ENCODE measurements at regions not wholly inside any gene's neighbourhood (a gene's known extent, or its start where the extent isn't known, plus 50 kb on each side); places are given as distances from the start of the nearest gene placed in this dataset.

- Histone ChIP-seq H3K36me3 (replicated peaks in 1 of 2; ENCODE audit: control extremely low read depth in 1 of 2, control insufficient read depth in 1 of 2, extremely low read depth in 1 of 2, insufficient read depth in 2 of 2, low read length in 1 of 2) (no peaks in the 10 kb centered on the region), H3K4me2 (replicated peaks; ENCODE audit: low read depth, low read length, poor library complexity, severe bottlenecking) (no peak overlapping the region), H4K20me1 (ENCODE audit: control insufficient read depth, insufficient read depth, low read length, poor library complexity, severe bottlenecking) (no peaks in the 10 kb centered on the region), H3K27me3 (replicated peaks in 1 of 4; ENCODE audit: control extremely low read depth in 1 of 4, control insufficient read depth in 3 of 4, insufficient read depth in 4 of 4, low read length in 3 of 4) (peaks cover 0 to 3% (median 0%) of the 10 kb centered on the region in 4 experiments), H3K9ac (ENCODE audit: low read length) (no peak overlapping the region), H3K9me3 (ENCODE audit: control extremely low read depth in 1 of 3, control insufficient read depth in 2 of 3, insufficient read depth in 1 of 3, low read length in 2 of 3) (peaks cover 0 to 9% (median 0%) of the 10 kb centered on the region in 3 donors), H3K27ac (ENCODE audit: low read length in 2 of 2) (no peak overlapping the region), H3K4me3 (ENCODE audit: control extremely low read depth in 1 of 5, extremely low read depth in 1 of 5, insufficient read depth in 1 of 5, low read depth in 2 of 5, low read length in 4 of 5) (no peak overlapping the region), H3K4me1 (ENCODE audit: control insufficient read depth in 2 of 2, insufficient read depth in 2 of 2, low read length in 2 of 2) (no peaks in the 10 kb centered on the region), H2AFZ (ENCODE audit: insufficient read depth, low read depth, low read length, poor library complexity, severe bottlenecking) (no peak overlapping the region), H3K79me2 (ENCODE audit: control insufficient read depth, insufficient read depth, low read length) (no peaks in the 10 kb centered on the region)
- no CpG with 5 or more reads among the region's 2 CpGs for WGBS (ENCODE audit: insufficient coverage)
- intact Hi-C loops (cut with micrococcal nuclease): no loop called here
- DNase-seq: no peak
- Mint-ChIP-seq H3K4me3 (no peak overlapping the region), H3K27ac (no peak overlapping the region), H3K9me3 (ENCODE audit: insufficient read depth) (no peaks in the 10 kb centered on the region), H3K27me3 (no peaks in the 10 kb centered on the region), H3K4me1 (no peaks in the 10 kb centered on the region)
- ChIA-PET CTCF (no interaction called here), POLR2A (no interaction called here)
- ATAC-seq (ENCODE audit: low read depth): no peak
- TF ChIP-seq CTCF (IDR thresholded peaks at IDR 0.05) (no peak), EZH2 (IDR thresholded peaks at IDR 0.05; ENCODE audit: borderline replicate concordance, insufficient read depth, low read depth, low read length, poor library complexity, severe bottlenecking) (no peak)
Measured at GRCh38 chr10:2760736-2761135, 306.6 kb upstream of the PFKP start.

DNA sequence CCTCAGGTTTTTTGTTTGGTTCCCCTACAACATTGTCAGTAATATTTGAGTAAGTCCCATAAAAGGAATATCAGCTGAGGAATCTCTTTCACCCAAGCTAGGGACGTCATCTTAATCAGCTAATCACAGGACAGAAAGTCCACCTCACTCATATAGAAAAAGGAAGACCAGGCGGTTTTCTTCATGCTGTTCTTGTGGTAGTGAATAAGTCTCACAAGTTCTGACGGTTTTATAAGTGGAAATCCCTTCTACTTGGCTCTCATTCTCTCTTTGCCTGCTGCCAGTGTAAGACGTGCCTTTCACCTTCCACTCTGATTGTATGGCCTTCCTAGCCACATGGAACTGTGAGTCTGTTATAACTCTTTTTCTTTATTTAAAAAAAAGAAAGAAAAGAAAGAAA lies 308.1 kb upstream of the PFKP start:
- Histone ChIP-seq H4K20me1 (ENCODE audit: control insufficient read depth, insufficient read depth, low read length, poor library complexity, severe bottlenecking) (no peaks in the 10 kb centered on the region), H3K4me2 (replicated peaks; ENCODE audit: low read depth, low read length, poor library complexity, severe bottlenecking) (no peak overlapping the region), H3K4me1 (ENCODE audit: control insufficient read depth in 2 of 2, insufficient read depth in 2 of 2, low read length in 2 of 2) (no peaks in the 10 kb centered on the region), H3K9ac (ENCODE audit: low read length) (no peak overlapping the region), H3K27ac (ENCODE audit: low read length in 2 of 2) (no peak overlapping the region), H3K9me3 (ENCODE audit: control extremely low read depth in 1 of 3, control insufficient read depth in 2 of 3, insufficient read depth in 1 of 3, low read length in 2 of 3) (peaks cover 0 to 9% (median 0%) of the 10 kb centered on the region in 3 donors), H3K36me3 (replicated peaks in 1 of 2; ENCODE audit: control extremely low read depth in 1 of 2, control insufficient read depth in 1 of 2, extremely low read depth in 1 of 2, insufficient read depth in 2 of 2, low read length in 1 of 2) (no peaks in the 10 kb centered on the region), H3K27me3 (replicated peaks in 1 of 4; ENCODE audit: control extremely low read depth in 1 of 4, control insufficient read depth in 3 of 4, insufficient read depth in 4 of 4, low read length in 3 of 4) (peaks cover 0 to 3% (median 0%) of the 10 kb centered on the region in 4 experiments), H3K4me3 (ENCODE audit: control extremely low read depth in 1 of 5, extremely low read depth in 1 of 5, insufficient read depth in 1 of 5, low read depth in 2 of 5, low read length in 4 of 5) (no peak overlapping the region), H3K79me2 (ENCODE audit: control insufficient read depth, insufficient read depth, low read length) (no peaks in the 10 kb centered on the region), H2AFZ (ENCODE audit: insufficient read depth, low read depth, low read length, poor library complexity, severe bottlenecking) (no peak overlapping the region)
- ChIA-PET POLR2A (no interaction called here), CTCF (no interaction called here)
- Mint-ChIP-seq H3K27ac (no peak overlapping the region), H3K9me3 (ENCODE audit: insufficient read depth) (no peaks in the 10 kb centered on the region), H3K27me3 (no peaks in the 10 kb centered on the region), H3K4me1 (no peaks in the 10 kb centered on the region), H3K4me3 (no peak overlapping the region)
- ATAC-seq (ENCODE audit: low read depth) (no peak), DNase-seq (no peak)
- intact Hi-C loops (cut with micrococcal nuclease): no loop called here
- TF ChIP-seq CTCF (IDR thresholded peaks at IDR 0.05) (no peak), EZH2 (IDR thresholded peaks at IDR 0.05; ENCODE audit: borderline replicate concordance, insufficient read depth, low read depth, low read length, poor library complexity, severe bottlenecking) (no peak)
- no CpG with 5 or more reads among the region's 4 CpGs for WGBS (ENCODE audit: insufficient coverage)

All from B cell (primary cell).